ENCODE measurements at regions not wholly inside any gene's neighbourhood (a gene's known extent, or its start where the extent isn't known, plus 50 kb on each side); places are given as distances from the start of the nearest gene placed in this dataset.

DNA sequence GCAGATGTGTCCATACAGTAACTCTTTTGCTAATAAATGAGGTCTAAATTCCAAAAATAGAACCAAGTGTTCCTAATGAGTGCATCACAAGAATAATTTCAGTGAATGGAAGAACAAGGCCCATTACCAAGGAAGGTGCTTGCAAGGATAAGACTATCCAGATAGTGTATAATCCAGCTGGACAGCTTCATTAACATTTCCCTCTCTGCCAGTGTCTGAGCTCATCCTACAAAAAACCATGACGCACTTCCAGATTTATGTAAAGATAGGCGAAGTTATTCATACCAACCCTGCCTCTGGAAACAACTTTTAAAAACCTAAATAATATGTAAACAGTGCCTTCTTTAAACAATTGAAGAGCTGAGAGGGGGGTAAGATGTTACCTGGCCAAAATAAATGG is 177.9 kb upstream of the STK26 start:
- no peaks in the 10 kb centered on the region for H4K20me1 ChIP-seq (ENCODE audit: insufficient read depth, low read length)
- in situ Hi-C loops (cut with HindIII; ENCODE audit: extremely low pct_ligation_motif_present, low pct_unique_long_range_greater_than_20kb) = loop anchor here (10.0 kb wide), 1 partner anchor 790 kb away; no protein-coding TSS in a partner anchor
- no peak for DNase-seq (ENCODE audit: low spot score)
- H3K79me2 ChIP-seq (ENCODE audit: insufficient read depth, low read length) = no peaks in the 10 kb centered on the region
- H3K4me2 ChIP-seq (ENCODE audit: low read depth, low read length) = no peak overlapping the region
- BruUV-seq (replicated peaks) = no TSS peak
- no peaks in the 10 kb centered on the region for H3K9me3 ChIP-seq (ENCODE audit: low read length)
- no peaks in the 10 kb centered on the region for H3K36me3 ChIP-seq (replicated peaks in 1 of 2; ENCODE audit: control insufficient read depth in 1 of 2, insufficient read depth in 2 of 2, low read length in 2 of 2)
- intact Hi-C loops (cut with micrococcal nuclease; ENCODE audit: unreplicated experiment) = no loop called here
- no peak overlapping the region for H3K27ac ChIP-seq (ENCODE audit: extremely low read length, insufficient read depth, low read length)
- FAIRE-seq = no peak
- H3K4me1 ChIP-seq (ENCODE audit: insufficient read depth, low read length) = 0 out of 2 replicates have a peak, but pooled peaks cover 10% of the 10 kb centered on the region
- no peak for ATAC-seq
- POLR2A ChIA-PET = no interaction called here
- WGBS (ENCODE audit: low lambda C conversion rate) = 0% methylated on average over 2 of the region's 2 CpGs
- no peaks in the 10 kb centered on the region for H3K27me3 ChIP-seq (ENCODE audit: control insufficient read depth in 1 of 2, insufficient read depth in 2 of 2, low read length in 2 of 2)
- H3K4me3 ChIP-seq (replicated peaks in 1 of 3; ENCODE audit: insufficient read depth in 1 of 3, low read depth in 2 of 3, low read length in 3 of 3) = no peak overlapping the region
- no peak overlapping the region for H2AFZ ChIP-seq (ENCODE audit: low read length)
- TF ChIP-seq BRCA1 (CRISPR knock-in tag; IDR thresholded peaks at IDR 0.05) = no peak
- TF ChIP-seq ZNF431 (CRISPR knock-in tag; IDR thresholded peaks at IDR 0.05; ENCODE audit: borderline replicate concordance, low read depth) = no peak
- H3K9ac ChIP-seq (ENCODE audit: insufficient read depth, low read depth, low read length) = no peak overlapping the region
- CTCF ChIA-PET (ENCODE audit: low intra/inter-chr PET ratio, low total read pairs) = no interaction called here

DNA sequence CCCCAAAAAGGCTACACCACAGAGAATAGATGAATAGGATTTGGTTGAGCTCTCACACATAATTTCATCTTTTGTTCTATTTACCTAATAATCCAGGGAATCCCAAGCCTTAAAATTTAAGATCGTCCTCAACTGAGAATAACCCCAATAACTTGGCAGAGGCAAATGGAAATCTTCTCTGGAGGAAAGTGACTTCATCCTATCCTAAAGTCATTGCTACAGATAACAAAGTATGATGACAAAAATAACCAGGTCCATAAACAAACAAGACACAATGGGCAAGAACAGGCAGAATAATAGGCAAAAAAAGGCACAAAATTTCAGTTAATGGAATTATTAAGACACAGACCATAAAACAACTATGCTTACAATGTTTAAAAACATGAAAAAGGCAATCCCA is 177.3 kb upstream of the STK26 start:
- ATAC-seq = no peak
- H4K20me1 ChIP-seq (ENCODE audit: insufficient read depth, low read length) = no peaks in the 10 kb centered on the region
- H3K4me3 ChIP-seq (replicated peaks in 1 of 3; ENCODE audit: insufficient read depth in 1 of 3, low read depth in 2 of 3, low read length in 3 of 3) = no peak overlapping the region
- in situ Hi-C loops (cut with HindIII; ENCODE audit: extremely low pct_ligation_motif_present, low pct_unique_long_range_greater_than_20kb) (loop anchor here (10.0 kb wide), 1 partner anchor 789 kb away; no protein-coding TSS in a partner anchor), intact Hi-C loops (cut with micrococcal nuclease; ENCODE audit: unreplicated experiment) (no loop called here)
- no peaks in the 10 kb centered on the region for H3K36me3 ChIP-seq (replicated peaks in 1 of 2; ENCODE audit: control insufficient read depth in 1 of 2, insufficient read depth in 2 of 2, low read length in 2 of 2)
- CTCF ChIA-PET (ENCODE audit: low intra/inter-chr PET ratio, low total read pairs) = no interaction called here
- H3K27me3 ChIP-seq (ENCODE audit: control insufficient read depth in 1 of 2, insufficient read depth in 2 of 2, low read length in 2 of 2) = no peaks in the 10 kb centered on the region
- H3K79me2 ChIP-seq (ENCODE audit: insufficient read depth, low read length) = no peaks in the 10 kb centered on the region
- H3K9me3 ChIP-seq (ENCODE audit: low read length) = no peaks in the 10 kb centered on the region
- no peak for DNase-seq (ENCODE audit: low spot score)
- no peak overlapping the region for H3K4me2 ChIP-seq (ENCODE audit: low read depth, low read length)
- 0% methylated on average over 1 of the region's 1 CpG for WGBS (ENCODE audit: low lambda C conversion rate)
- BruUV-seq (replicated peaks) = no TSS peak
- H3K27ac ChIP-seq (ENCODE audit: extremely low read length, insufficient read depth, low read length) = no peak overlapping the region
- 0 out of 2 replicates have a peak, but pooled peaks cover 10% of the 10 kb centered on the region for H3K4me1 ChIP-seq (ENCODE audit: insufficient read depth, low read length)
- POLR2A ChIA-PET = no interaction called here
- no peak for FAIRE-seq
- H2AFZ ChIP-seq (ENCODE audit: low read length) = no peak overlapping the region
- no peak overlapping the region for H3K9ac ChIP-seq (ENCODE audit: insufficient read depth, low read depth, low read length)
- TF ChIP-seq ZNF205 (CRISPR knock-in tag; IDR thresholded peaks at IDR 0.05) (no peak), HOXD1 (CRISPR knock-in tag; IDR thresholded peaks at IDR 0.05) (no peak), AHR (CRISPR knock-in tag; IDR thresholded peaks at IDR 0.05) (no peak), ZNF296 (CRISPR knock-in tag; conservative IDR thresholded peaks at IDR 0.05) (no peak), SYNCRIP (IDR thresholded peaks at IDR 0.05; ENCODE audit: insufficient read depth, low read depth, low read length) (no peak), JARID2 (CRISPR knock-in tag; IDR thresholded peaks at IDR 0.05; ENCODE audit: insufficient replicate concordance) (no peak), FLYWCH1 (CRISPR knock-in tag; IDR thresholded peaks at IDR 0.05) (no peak)
- TF ChIP-seq, protein P1, sequence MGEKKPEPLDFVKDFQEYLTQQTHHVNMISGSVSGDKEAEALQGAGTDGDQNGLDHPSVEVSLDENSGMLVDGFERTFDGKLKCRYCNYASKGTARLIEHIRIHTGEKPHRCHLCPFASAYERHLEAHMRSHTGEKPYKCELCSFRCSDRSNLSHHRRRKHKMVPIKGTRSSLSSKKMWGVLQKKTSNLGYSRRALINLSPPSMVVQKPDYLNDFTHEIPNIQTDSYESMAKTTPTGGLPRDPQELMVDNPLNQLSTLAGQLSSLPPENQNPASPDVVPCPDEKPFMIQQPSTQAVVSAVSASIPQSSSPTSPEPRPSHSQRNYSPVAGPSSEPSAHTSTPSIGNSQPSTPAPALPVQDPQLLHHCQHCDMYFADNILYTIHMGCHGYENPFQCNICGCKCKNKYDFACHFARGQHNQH (CRISPR knock-in tag; IDR thresholded peaks at IDR 0.05) = no peak
- TF ChIP-seq, protein P2, sequence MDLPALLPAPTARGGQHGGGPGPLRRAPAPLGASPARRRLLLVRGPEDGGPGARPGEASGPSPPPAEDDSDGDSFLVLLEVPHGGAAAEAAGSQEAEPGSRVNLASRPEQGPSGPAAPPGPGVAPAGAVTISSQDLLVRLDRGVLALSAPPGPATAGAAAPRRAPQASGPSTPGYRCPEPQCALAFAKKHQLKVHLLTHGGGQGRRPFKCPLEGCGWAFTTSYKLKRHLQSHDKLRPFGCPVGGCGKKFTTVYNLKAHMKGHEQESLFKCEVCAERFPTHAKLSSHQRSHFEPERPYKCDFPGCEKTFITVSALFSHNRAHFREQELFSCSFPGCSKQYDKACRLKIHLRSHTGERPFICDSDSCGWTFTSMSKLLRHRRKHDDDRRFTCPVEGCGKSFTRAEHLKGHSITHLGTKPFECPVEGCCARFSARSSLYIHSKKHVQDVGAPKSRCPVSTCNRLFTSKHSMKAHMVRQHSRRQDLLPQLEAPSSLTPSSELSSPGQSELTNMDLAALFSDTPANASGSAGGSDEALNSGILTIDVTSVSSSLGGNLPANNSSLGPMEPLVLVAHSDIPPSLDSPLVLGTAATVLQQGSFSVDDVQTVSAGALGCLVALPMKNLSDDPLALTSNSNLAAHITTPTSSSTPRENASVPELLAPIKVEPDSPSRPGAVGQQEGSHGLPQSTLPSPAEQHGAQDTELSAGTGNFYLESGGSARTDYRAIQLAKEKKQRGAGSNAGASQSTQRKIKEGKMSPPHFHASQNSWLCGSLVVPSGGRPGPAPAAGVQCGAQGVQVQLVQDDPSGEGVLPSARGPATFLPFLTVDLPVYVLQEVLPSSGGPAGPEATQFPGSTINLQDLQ (CRISPR knock-in tag; IDR thresholded peaks at IDR 0.05) = no peak
- TF ChIP-seq, protein P3, sequence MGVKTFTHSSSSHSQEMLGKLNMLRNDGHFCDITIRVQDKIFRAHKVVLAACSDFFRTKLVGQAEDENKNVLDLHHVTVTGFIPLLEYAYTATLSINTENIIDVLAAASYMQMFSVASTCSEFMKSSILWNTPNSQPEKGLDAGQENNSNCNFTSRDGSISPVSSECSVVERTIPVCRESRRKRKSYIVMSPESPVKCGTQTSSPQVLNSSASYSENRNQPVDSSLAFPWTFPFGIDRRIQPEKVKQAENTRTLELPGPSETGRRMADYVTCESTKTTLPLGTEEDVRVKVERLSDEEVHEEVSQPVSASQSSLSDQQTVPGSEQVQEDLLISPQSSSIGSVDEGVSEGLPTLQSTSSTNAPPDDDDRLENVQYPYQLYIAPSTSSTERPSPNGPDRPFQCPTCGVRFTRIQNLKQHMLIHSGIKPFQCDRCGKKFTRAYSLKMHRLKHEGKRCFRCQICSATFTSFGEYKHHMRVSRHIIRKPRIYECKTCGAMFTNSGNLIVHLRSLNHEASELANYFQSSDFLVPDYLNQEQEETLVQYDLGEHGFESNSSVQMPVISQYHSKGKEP (CRISPR knock-in tag; IDR thresholded peaks at IDR 0.05) = no peak

All from HepG2 (cell line).